ENCODE measurements at regions not wholly inside any gene's neighbourhood (a gene's known extent, or its start where the extent isn't known, plus 50 kb on each side); places are given as distances from the start of the nearest gene placed in this dataset.

GRCh38 chr4:83191026-83191425 lies 76.5 kb upstream of the PLAC8 start (continued):
- TF ChIP-seq RAD21 (IDR thresholded peaks at IDR 0.05; ENCODE audit: low read depth) (no peak), EZH2 (IDR thresholded peaks at IDR 0.05) (no peak), POLR2A (IDR thresholded peaks at IDR 0.05; ENCODE audit: borderline replicate concordance, extremely low read depth, insufficient read depth, insufficient read length) (no peak)

GRCh38 chr4:83189631-83190136 lies 75.2 kb upstream of the PLAC8 start:
- Histone ChIP-seq H3K4me2 (ENCODE audit: low read length) (peak overlapping the region; percentile 2; the same call in 1 of the 2 replicates), H3K4me3 (replicated peaks in 1 of 2; ENCODE audit: low read depth in 1 of 2, low read length in 2 of 2) (no peak overlapping the region), H2AFZ (ENCODE audit: low read depth, low read length, poor library complexity, severe bottlenecking) (no peak overlapping the region), H3K27me3 (ENCODE audit: insufficient read depth, low read length) (no peaks in the 10 kb centered on the region), H3K9ac (ENCODE audit: low read length) (no peak overlapping the region), H3K27ac (ENCODE audit: low read depth, low read length) (no peak overlapping the region), H4K20me1 (ENCODE audit: insufficient read depth) (no peaks in the 10 kb centered on the region), H3K79me2 (ENCODE audit: insufficient read depth, low read length) (no peaks in the 10 kb centered on the region), H3K9me2 (ENCODE audit: insufficient read depth) (no peaks in the 10 kb centered on the region), H3K4me1 (ENCODE audit: control insufficient read depth in 1 of 2, insufficient read depth in 2 of 2, low read length in 2 of 2) (peaks cover 0 to 22% of the 10 kb centered on the region in 2 experiments; a peak in 2 of 4 replicates), H3K36me3 (ENCODE audit: control insufficient read depth in 1 of 2, insufficient read depth in 2 of 2, low read length in 2 of 2) (no peaks in the 10 kb centered on the region), H3K9me3 (ENCODE audit: control insufficient read depth in 1 of 2, insufficient read depth in 1 of 2, low read depth in 1 of 2, low read length in 2 of 2) (no peaks in the 10 kb centered on the region)
- no TSS peak for BruUV-seq (replicated peaks)
- ATAC-seq (peak; percentile 67), DNase-seq (ENCODE audit: low read depth, low spot score) (no peak)
- POLR2A ChIA-PET, result no interaction called here
- CTCF ChIA-PET, result interaction anchor here (0.9 kb wide), 1 partner anchor 115 kb away, joined by 3 read pairs; no protein-coding TSS in a partner anchor
- intact Hi-C loops (cut with micrococcal nuclease), result no loop called here
- RAD21 ChIA-PET (ENCODE audit: low non-redundant PET in 1 of 2, low total read pairs in 2 of 2, uncharacterized antibody in 2 of 2, unreplicated experiment in 2 of 2), result no interaction called here
- peak in 1 of 3 experiments; percentile 6; a peak in 1 of 6 replicates for TF ChIP-seq CTCF (IDR thresholded peaks at IDR 0.05 in 2 of 3, conservative IDR thresholded peaks at IDR 0.05 in 1 of 3; ENCODE audit: borderline replicate concordance in 1 of 3, insufficient read depth in 1 of 3, low read depth in 2 of 3, low read length in 2 of 3)
- TF ChIP-seq REST (IDR thresholded peaks at IDR 0.05; ENCODE audit: low read depth), result no peak
